NCI-H1417 (cell line): ENCODE measurements at regions not wholly inside any gene's neighbourhood (a gene's known extent, or its start where the extent isn't known, plus 50 kb on each side); places are given as distances from the start of the nearest gene placed in this dataset.

ENCODE experiments used
- DNase-seq, 3 experiments: peaks; one replicate each; lab custom pipeline; 2025; lab: John Stamatoyannopoulos, UW

DNA sequence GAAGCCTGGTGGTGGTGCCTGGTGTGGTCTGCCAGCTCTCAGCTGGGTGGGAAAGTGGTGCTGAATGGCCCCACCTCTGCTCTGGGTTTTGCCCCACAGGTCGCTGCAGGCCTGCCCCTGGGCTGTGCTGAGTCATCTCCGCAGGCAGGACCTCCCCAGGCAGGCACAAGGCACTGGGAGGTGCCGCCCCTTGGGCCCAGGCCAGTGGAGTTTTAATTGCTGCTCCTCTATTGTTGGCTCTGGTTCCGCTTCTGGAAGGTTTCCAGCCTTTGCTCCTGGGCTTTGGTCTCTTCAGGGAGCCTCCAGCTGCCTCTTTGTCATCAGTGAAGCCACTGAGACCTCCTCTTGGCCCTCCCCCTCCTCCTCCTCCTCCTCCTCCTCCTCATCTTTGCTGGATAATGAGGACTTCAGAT, 180.3 kb upstream of the GRB10 start:
- no peak for DNase-seq

DNA sequence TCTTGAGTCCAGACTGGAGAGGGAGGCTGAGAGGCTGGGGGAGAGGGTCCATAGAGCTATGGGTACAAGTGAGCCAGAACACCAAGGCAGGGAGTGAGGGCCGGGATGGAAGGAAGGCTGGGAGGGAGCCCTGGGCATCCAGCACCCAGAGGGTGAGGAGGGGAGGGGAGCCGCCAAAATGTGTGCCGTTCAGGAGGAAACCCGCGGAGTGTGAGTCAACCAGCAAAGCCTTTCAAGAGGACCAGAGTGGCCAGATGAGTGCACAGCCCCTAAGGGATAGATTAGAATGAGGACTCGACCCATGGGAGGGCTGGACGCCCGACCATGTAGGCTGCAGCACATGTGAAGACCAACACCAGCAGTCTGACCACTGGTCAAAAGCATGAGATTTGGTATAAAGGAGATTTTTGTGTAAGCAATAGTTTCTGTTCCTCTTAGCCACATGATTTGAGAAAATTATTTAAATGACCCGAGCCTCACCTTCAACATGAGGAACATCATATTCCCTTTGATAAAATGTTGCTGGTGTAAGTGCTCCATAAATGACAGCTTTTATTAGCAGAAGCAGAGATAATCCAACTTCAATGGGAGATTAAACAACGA, 179.7 kb upstream of the GRB10 start:
- no peak for DNase-seq

GRCh38 chr7:50960621-50961310, 178.1 kb upstream of the GRB10 start:
- DNase-seq = no peak

GRCh38 chr7:50959991-50960390, 177.3 kb upstream of the GRB10 start:
- DNase-seq = no peak

DNA sequence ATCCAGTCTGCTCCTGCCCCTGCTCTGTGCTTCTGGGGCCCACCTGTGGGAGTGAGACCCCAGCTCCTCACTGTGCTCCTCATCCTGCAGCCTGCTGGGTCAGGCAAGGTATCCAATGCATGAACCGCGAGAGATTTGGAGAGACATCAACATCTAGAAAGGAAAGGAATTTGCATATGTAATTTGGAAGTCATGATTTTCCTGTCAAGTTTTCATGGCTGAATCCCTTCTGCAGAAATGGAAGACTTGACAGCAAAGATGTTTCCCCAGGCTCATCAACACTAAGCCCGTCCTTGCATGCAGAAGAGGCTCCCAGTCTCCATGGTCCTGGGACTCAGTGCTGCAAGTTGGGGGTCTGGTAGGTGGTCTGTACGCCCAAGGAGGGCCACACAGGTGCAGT, 176.9 kb upstream of the GRB10 start:
- no peak for DNase-seq

DNA sequence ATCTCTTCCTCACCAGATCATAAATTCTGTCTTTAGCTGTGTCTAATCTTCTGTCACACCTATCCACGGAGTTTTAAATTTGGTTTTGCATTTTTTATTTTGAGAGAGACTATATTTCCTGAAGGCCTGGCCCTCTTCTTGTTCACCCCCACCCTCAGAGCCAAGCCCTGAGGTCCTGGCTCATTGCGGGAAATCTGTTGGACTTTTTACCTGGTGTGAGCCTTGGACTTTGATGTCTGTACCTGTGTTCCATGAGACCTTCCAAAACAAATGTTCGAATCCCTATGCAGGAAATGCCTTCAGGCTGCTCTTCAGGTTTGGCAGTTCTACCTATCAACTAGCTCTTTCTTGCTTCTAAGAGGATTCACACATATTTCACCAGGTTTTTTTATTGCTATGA, 175.2 kb upstream of the GRB10 start:
- DNase-seq = no peak

DNA sequence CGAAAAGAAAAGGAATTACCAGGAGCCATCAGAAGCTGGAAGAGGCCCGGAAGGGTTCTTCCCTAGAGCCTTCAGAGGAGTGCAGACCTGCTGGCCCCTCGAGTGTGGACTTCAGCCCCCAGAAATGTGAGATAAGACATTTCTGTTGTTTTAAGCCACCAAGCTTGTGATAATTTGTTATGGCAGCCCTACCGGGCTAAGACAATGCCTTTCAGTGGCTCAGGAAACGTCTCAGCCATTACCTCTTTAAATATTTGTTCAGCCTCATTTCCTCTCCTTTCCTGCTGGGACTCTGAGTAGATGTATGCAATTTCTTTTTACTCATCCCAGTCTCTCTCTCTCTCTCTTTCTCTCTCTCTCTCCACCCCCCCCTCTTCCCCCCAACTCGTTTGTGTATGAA, 174.7 kb upstream of the GRB10 start:
- DNase-seq = peak in 1 of 3 experiments; percentile 9

GRCh38 chr7:50956522-50957155, 173.9 kb upstream of the GRB10 start:
- no peak for DNase-seq

DNA sequence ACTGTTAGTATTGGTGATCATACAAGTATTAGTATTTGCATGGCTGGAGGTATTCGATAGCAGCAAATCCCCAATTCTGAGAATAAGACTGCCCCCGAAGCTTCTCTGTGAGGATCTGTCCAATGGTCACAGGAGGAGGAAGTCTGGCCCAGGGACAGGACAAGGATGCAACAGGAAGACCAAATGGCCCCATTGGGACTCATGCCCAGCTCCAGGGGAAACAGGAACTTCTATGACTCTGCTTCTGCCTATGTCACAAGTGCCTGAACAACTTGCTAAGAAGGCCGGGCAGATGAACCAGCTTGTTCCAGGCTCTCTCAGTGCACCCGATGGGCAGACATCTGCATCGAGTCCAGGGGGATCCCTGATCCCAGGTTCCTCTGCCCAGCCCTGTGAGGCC, 172.0 kb upstream of the GRB10 start:
- DNase-seq = no peak

- DNase-seq = no peak
Measured at GRCh38 chr7:50954245-50954644, 171.5 kb upstream of the GRB10 start.

- DNase-seq = no peak
Measured at GRCh38 chr7:50953820-50954219, 171.1 kb upstream of the GRB10 start.

- DNase-seq = no peak
Measured at GRCh38 chr7:50953303-50953702, 170.6 kb upstream of the GRB10 start.

DNA sequence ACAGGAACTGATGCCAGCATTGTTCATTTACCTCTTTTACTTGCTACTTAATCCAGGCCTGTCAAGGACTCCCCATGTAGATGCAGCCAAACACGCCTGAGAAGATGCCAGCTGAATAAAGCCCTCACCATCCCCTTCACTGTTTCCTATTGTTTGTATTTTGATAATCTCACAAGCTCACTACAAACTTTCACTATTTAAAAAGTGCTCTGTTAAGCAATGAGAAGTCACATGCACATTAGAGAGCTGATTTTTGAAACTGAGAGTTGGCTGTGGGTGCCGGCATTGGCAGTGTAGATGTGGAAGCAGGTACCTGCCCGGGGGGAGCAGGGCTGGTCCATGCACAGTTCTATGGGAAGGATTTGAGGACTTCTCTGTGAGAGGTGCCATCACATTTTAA, 169.8 kb upstream of the GRB10 start:
- DNase-seq = no peak

GRCh38 chr7:50952120-50952519, 169.4 kb upstream of the GRB10 start:
- no peak for DNase-seq

GRCh38 chr7:50943482-50943881, 160.8 kb upstream of the GRB10 start:
- DNase-seq = no peak

DNA sequence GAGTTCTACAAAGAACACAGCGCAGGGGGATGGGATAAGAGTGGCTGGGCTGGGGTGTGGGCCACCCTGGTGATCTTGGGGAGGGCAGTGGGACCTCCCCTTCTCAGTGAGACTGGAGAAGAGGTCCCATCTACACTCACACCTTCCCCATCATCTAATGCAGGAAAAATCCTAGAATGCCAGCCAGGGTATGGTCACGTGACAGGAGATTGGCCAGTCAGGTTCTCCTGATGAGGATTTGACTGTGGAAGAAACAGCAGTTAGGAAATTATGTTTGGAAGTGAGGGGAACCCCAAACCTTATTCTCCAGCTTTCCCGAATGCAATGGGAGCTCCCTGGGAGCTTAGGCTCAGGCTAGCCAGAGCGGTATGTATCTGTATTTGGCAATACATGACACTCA, 158.8 kb upstream of the GRB10 start:
- no peak for DNase-seq

DNA sequence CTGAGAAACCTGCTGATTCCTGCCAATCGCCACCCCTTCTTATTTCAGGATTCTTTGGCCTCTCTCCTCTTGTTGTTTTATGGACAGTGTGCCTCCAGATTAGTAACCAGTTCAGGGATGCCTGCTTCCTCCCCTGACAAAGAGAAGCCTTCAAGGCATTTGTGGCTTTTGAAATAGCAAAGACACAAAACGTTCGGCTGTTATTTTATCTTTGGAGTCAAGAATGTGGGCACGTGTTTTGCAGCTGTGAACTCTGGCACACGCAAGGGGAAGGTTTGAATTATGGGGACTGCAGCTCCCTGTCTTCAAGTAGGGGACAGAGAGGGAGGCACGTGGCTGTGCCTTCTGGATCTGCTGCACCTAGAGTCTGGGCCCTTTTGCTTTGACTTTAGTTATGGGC, 157.9 kb upstream of the GRB10 start:
- no peak for DNase-seq

DNA sequence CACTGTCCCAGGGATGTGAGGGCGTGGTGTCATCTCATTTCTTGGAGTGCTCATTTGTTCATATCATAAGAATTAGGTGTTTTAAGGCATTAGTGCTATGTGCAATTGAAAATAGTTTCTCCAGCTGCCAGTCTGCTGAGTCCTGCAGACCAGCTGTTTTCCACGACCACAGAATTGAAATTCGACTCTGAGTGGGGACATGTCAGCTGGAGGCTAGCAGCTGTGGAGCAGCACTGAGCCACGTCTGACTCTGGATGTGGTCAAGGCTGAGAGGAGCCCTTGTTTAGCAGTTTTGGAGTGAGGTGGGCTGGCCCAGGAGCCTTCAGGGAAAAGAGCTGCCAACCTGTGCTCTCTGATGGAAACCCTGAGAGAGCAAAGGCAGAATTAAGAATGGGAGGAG, 156.3 kb upstream of the GRB10 start:
- DNase-seq = peak in 1 of 3 experiments; percentile 41

DNA sequence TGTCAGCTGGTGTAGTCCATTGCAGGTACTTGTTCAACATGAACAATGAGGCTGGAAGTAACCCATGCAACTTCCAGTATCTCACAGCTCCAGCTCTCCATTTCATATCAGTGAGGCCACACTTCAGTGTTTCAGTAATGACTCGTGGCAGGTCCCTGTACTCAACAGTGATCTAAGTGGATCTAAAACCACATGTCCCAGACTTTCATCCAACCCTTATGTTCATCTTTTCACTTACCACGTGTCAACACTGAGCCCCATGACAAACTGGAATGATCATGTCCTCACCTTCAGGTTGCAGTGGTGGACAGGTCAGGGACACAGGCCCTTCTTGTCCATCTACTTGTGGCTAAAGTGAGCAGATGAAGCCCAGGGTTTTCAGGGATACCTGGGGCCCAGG, 155.0 kb upstream of the GRB10 start:
- no peak for DNase-seq

GRCh38 chr7:50926049-50926448, 143.4 kb upstream of the GRB10 start:
- no peak for DNase-seq

GRCh38 chr7:50923476-50923875, 140.8 kb upstream of the GRB10 start:
- DNase-seq = no peak

DNA sequence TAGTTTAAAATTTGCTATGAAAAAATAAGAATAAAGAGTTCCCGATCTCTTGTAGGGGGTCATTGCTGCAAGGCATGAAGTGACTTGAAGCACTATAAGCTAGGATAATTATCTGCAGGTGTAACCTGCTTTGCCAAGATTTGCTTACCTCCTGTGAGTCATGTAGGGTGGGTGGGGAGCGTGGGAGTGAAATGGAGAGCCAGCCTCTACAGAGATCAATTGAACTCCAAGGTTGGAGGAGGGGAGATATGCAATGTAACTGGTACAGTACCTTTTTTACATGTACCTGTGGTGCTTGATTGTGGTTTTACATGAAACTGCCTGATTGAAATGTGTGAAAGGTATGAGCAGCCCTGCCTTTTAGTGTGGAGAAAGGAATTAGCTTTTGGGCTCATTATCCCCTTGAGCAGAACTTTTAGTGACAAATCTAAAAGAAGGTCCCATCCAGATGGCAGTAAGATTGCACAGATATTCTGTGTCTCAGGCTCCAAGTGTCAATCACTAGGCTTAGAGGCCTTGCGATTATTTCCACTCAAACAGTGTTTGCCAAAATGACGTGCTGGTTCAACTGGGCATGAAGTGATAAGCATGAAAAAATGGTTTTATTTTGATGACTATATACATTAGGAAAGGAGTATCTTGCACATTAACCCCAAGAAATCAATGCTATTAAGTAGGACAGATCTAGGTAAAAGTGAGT, 138.6 kb upstream of the GRB10 start:
- DNase-seq = no peak

GRCh38 chr7:50920031-50920635, 137.4 kb upstream of the GRB10 start:
- DNase-seq = no peak
